ENCODE measurements at regions not wholly inside any gene's neighbourhood (a gene's known extent, or its start where the extent isn't known, plus 50 kb on each side); places are given as distances from the start of the nearest gene placed in this dataset.
"Not testable (repeated sequence)": the region's sequence is repeated elsewhere in the genome, so short reads cannot be mapped to it uniquely, and the experiment has no call there.

DNA sequence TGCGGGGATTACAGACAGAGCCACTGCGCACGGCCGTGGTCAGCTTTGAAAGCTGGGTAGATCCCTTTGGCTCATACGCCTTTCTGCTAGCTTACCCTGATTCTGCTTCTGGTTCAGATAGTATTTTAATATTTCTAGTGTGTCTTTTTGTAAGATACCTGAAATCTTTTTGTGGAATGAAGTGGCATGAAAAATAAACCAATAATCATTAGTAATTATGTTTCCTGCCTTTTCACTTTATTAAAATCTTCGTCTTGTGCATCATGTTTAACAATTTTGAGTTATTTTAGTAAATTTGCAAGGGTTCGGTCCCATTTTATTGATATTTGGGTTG is 82.5 kb upstream of the TNK2 start:
- CTCF ChIA-PET; DNase-seq; H3K27ac ChIP-seq (ENCODE audit: low read depth in 1 of 2, low read length in 2 of 2); H3K27me3 Mint-ChIP-seq; H3K36me3 Mint-ChIP-seq (ENCODE audit: low read depth); H3K36me3 ChIP-seq (ENCODE audit: insufficient read depth, low read length); ATAC-seq (ENCODE audit: poor library complexity); H3K4me1 Mint-ChIP-seq (ENCODE audit: low read depth); H3K27me3 ChIP-seq (ENCODE audit: control insufficient read depth in 1 of 2, insufficient read depth in 2 of 2, low read length in 2 of 2); H3K9me3 Mint-ChIP-seq; H3K9me3 ChIP-seq (ENCODE audit: control insufficient read depth in 1 of 2, insufficient read depth in 1 of 2, low read length in 2 of 2); H3K4me1 ChIP-seq (ENCODE audit: insufficient read depth, low read length); POLR2A ChIA-PET: not testable (repeated sequence)
- H3K4me3 ChIP-seq (ENCODE audit: low read length) = peak overlapping the region; percentile 63
- H3K4me3 Mint-ChIP-seq = peak overlapping the region; percentile 85
- H3K27ac Mint-ChIP-seq = peak overlapping the region; percentile 58
- intact Hi-C loops (cut with DNase I, micrococcal nuclease) = loop anchor here in 1 of 2 experiments (10.0 kb wide), 1 partner anchor 194 kb away; no protein-coding TSS in a partner anchor

- H3K4me1 ChIP-seq (ENCODE audit: insufficient read depth, low read length); H3K27me3 Mint-ChIP-seq; H3K36me3 ChIP-seq (ENCODE audit: insufficient read depth, low read length); H3K27me3 ChIP-seq (ENCODE audit: control insufficient read depth in 1 of 2, insufficient read depth in 2 of 2, low read length in 2 of 2); H3K9me3 Mint-ChIP-seq; H3K9me3 ChIP-seq (ENCODE audit: control insufficient read depth in 1 of 2, insufficient read depth in 1 of 2, low read length in 2 of 2); CTCF ChIA-PET; POLR2A ChIA-PET; H3K4me1 Mint-ChIP-seq (ENCODE audit: low read depth); H3K36me3 Mint-ChIP-seq (ENCODE audit: low read depth): not testable (repeated sequence)
- Histone ChIP-seq H3K27ac (ENCODE audit: low read depth in 1 of 2, low read length in 2 of 2) (peak overlapping the region in 1 of 2 donors; percentile 70), H3K4me3 (ENCODE audit: low read length) (peak overlapping the region; percentile 63)
- Mint-ChIP-seq H3K4me3 (peak overlapping the region; percentile 85), H3K27ac (peak overlapping the region; percentile 58)
- intact Hi-C loops (cut with DNase I, micrococcal nuclease) = loop anchor here in 1 of 2 experiments (10.0 kb wide), 1 partner anchor 195 kb away; no protein-coding TSS in a partner anchor
- peak; percentile 92 for ATAC-seq (ENCODE audit: poor library complexity)
- DNase-seq = peak; percentile 78 to 96 (median 92)
Measured at GRCh38 chr3:195989921-195990840, 81.8 kb upstream of the TNK2 start.

DNA sequence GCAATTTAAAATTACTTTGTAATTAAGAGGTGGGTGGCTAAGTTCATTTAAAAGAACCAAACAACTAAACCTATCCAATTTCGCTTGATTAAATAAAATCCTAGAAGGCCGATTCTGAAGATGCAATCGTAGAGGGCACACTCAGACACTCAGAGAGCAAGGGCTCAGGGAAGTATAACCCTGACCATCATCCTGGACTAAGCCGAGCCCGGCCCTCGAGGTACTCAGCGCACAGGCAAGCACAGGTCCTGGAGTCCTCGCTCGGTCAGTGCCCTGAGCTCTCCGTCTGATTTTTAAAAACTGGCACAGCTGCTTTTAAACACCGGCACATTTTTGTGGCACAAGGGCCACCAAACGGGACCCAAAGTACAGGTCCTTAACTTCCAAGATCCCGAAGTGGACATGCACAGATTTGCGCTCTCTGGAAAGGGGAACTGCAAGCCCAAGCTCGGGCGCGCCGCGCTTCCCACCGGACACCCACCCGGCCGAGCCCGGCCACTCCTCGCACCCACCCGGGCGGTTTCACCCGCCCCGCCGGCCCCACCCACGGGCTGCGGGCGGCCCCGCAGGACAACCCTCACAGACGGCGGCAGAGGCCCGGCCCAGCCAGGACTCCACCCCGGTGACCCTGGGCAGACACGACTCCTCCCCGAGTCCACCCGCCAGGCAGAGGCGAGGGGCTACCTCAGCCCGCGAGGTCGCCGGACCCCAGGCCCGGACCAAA is 81.0 kb upstream of the TNK2 start:
- H3K27ac Mint-ChIP-seq; H3K36me3 Mint-ChIP-seq (ENCODE audit: low read depth); H3K27me3 ChIP-seq (ENCODE audit: control insufficient read depth in 1 of 2, insufficient read depth in 2 of 2, low read length in 2 of 2); H3K4me1 Mint-ChIP-seq (ENCODE audit: low read depth); H3K27ac ChIP-seq (ENCODE audit: low read depth in 1 of 2, low read length in 2 of 2); H3K36me3 ChIP-seq (ENCODE audit: insufficient read depth, low read length); H3K9me3 ChIP-seq (ENCODE audit: control insufficient read depth in 1 of 2, insufficient read depth in 1 of 2, low read length in 2 of 2); H3K9me3 Mint-ChIP-seq; POLR2A ChIA-PET; intact Hi-C loops (cut with DNase I, micrococcal nuclease); H3K4me3 Mint-ChIP-seq; H3K27me3 Mint-ChIP-seq; CTCF ChIA-PET; H3K4me1 ChIP-seq (ENCODE audit: insufficient read depth, low read length): not testable (repeated sequence)
- peak; percentile 24 for ATAC-seq (ENCODE audit: poor library complexity)
- H3K4me3 ChIP-seq (ENCODE audit: low read length) = peak overlapping the region; percentile 39
- peak in 10 of 14 experiments; percentile 10 to 42 (median 20) for DNase-seq

GRCh38 chr3:195988764-195989163 is 80.4 kb upstream of the TNK2 start:
- H3K27ac Mint-ChIP-seq; DNase-seq; H3K4me1 ChIP-seq (ENCODE audit: insufficient read depth, low read length); H3K9me3 Mint-ChIP-seq; H3K27ac ChIP-seq (ENCODE audit: low read depth in 1 of 2, low read length in 2 of 2); H3K36me3 Mint-ChIP-seq (ENCODE audit: low read depth); H3K4me3 ChIP-seq (ENCODE audit: low read length); H3K4me1 Mint-ChIP-seq (ENCODE audit: low read depth); H3K36me3 ChIP-seq (ENCODE audit: insufficient read depth, low read length); H3K4me3 Mint-ChIP-seq; POLR2A ChIA-PET; H3K27me3 ChIP-seq (ENCODE audit: control insufficient read depth in 1 of 2, insufficient read depth in 2 of 2, low read length in 2 of 2); H3K9me3 ChIP-seq (ENCODE audit: control insufficient read depth in 1 of 2, insufficient read depth in 1 of 2, low read length in 2 of 2); CTCF ChIA-PET; ATAC-seq (ENCODE audit: poor library complexity); intact Hi-C loops (cut with DNase I, micrococcal nuclease); H3K27me3 Mint-ChIP-seq: not testable (repeated sequence)

- H3K27me3 Mint-ChIP-seq; intact Hi-C loops (cut with DNase I, micrococcal nuclease); DNase-seq; H3K4me1 ChIP-seq (ENCODE audit: insufficient read depth, low read length); H3K27ac Mint-ChIP-seq; H3K27ac ChIP-seq (ENCODE audit: low read depth in 1 of 2, low read length in 2 of 2); H3K4me3 ChIP-seq (ENCODE audit: low read length); ATAC-seq (ENCODE audit: poor library complexity); H3K4me3 Mint-ChIP-seq; H3K9me3 Mint-ChIP-seq; H3K36me3 ChIP-seq (ENCODE audit: insufficient read depth, low read length); POLR2A ChIA-PET; CTCF ChIA-PET; H3K9me3 ChIP-seq (ENCODE audit: control insufficient read depth in 1 of 2, insufficient read depth in 1 of 2, low read length in 2 of 2); H3K4me1 Mint-ChIP-seq (ENCODE audit: low read depth); H3K27me3 ChIP-seq (ENCODE audit: control insufficient read depth in 1 of 2, insufficient read depth in 2 of 2, low read length in 2 of 2): not testable (repeated sequence)
- peaks cover 20% of the 10 kb centered on the region for H3K36me3 Mint-ChIP-seq (ENCODE audit: low read depth)
Measured at GRCh38 chr3:195987001-195987400, 78.7 kb upstream of the TNK2 start.

DNA sequence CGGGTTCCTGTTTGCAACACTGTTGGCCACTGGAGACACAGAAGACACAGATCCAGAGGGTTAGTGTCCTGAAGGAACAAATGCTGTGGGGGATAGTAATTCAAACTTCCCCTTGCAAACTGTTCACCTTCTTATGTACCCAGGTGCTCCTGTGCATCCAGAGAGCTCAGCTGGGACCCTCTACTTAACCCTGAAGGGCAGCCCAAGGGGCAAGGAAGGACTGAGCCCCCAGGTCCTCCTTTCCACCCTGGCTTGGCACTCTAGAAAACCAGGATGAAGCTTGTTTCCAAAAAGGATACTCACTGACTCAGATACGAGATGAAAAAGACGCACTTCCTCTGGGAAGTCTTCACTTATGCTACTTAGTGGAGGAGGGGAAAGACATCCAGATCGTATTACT is 78.2 kb upstream of the TNK2 start:
- POLR2A ChIA-PET; H3K27ac Mint-ChIP-seq; H3K9me3 ChIP-seq (ENCODE audit: control insufficient read depth in 1 of 2, insufficient read depth in 1 of 2, low read length in 2 of 2); H3K4me1 Mint-ChIP-seq (ENCODE audit: low read depth); DNase-seq; CTCF ChIA-PET; H3K4me1 ChIP-seq (ENCODE audit: insufficient read depth, low read length); H3K9me3 Mint-ChIP-seq; intact Hi-C loops (cut with DNase I, micrococcal nuclease); H3K4me3 Mint-ChIP-seq; H3K27me3 Mint-ChIP-seq; ATAC-seq (ENCODE audit: poor library complexity); H3K27ac ChIP-seq (ENCODE audit: low read depth in 1 of 2, low read length in 2 of 2); H3K4me3 ChIP-seq (ENCODE audit: low read length); H3K27me3 ChIP-seq (ENCODE audit: control insufficient read depth in 1 of 2, insufficient read depth in 2 of 2, low read length in 2 of 2): not testable (repeated sequence)
- peaks cover 23% of the 10 kb centered on the region for H3K36me3 Mint-ChIP-seq (ENCODE audit: low read depth)
- peaks cover 12% of the 10 kb centered on the region for H3K36me3 ChIP-seq (ENCODE audit: insufficient read depth, low read length)

DNA sequence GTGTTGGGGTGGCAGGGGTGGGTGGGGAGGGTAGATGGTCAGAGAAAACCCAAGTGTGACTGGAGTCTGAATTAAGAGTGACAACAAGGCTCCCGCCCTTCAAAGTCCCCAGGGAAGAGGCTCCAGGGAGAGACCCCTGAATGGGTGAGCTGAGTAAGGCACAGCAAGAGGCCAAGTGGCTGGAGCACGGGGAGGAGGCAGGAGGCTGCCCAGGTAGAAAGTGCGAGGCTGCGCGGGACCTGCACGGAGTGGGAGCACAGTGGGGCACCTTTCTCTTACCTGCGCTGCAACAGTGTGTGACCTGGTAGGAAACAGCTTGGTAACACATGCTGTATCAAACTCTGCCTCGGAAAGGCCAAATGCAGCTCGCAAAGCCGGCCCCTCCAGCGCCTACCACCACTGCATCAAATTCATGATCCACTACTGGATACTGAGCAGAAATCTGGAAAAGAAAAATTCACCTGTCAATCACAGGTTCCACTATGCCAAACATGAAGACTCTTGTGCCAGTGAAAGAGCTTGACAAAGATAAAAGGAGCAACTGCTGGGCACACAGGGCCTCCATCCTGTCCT is 77.1 kb upstream of the TNK2 start:
- H3K4me3 Mint-ChIP-seq; POLR2A ChIA-PET; H3K27me3 Mint-ChIP-seq; CTCF ChIA-PET; intact Hi-C loops (cut with DNase I, micrococcal nuclease); H3K9me3 Mint-ChIP-seq; ATAC-seq (ENCODE audit: poor library complexity); H3K4me1 ChIP-seq (ENCODE audit: insufficient read depth, low read length); H3K27ac Mint-ChIP-seq; H3K27me3 ChIP-seq (ENCODE audit: control insufficient read depth in 1 of 2, insufficient read depth in 2 of 2, low read length in 2 of 2); H3K9me3 ChIP-seq (ENCODE audit: control insufficient read depth in 1 of 2, insufficient read depth in 1 of 2, low read length in 2 of 2); H3K4me1 Mint-ChIP-seq (ENCODE audit: low read depth); H3K27ac ChIP-seq (ENCODE audit: low read depth in 1 of 2, low read length in 2 of 2); H3K4me3 ChIP-seq (ENCODE audit: low read length): not testable (repeated sequence)
- peak in 1 of 14 experiments; percentile 14 for DNase-seq
- peaks cover 12% of the 10 kb centered on the region for H3K36me3 ChIP-seq (ENCODE audit: insufficient read depth, low read length)
- H3K36me3 Mint-ChIP-seq (ENCODE audit: low read depth) = peaks cover 23% of the 10 kb centered on the region
